PFSK-1 (cell line): ENCODE measurements at regions not wholly inside any gene's neighbourhood (a gene's known extent, or its start where the extent isn't known, plus 50 kb on each side); places are given as distances from the start of the nearest gene placed in this dataset.

ENCODE experiments used
- POLR2AphosphoS5 ChIP-seq: IDR thresholded peaks from 2 replicates; pipeline ENCODE4 v1.6.1; 2012; ENCODE audit warnings: low read depth, mild to moderate bottlenecking, control low read depth, low read length, moderate library complexity
- TAF1 ChIP-seq: IDR thresholded peaks from 2 replicates; pipeline ENCODE4 v1.6.1; 2012; ENCODE audit warnings: low read length, control low read depth, borderline replicate concordance; ENCODE audit not compliant: insufficient read depth
- TF ChIP-seq, protein P1 (sequence below), 2 experiments: IDR thresholded peaks; 2 replicates each; pipeline versions ENCODE4 v1.6.1 to v1.8.0; 2011 to 2012; ENCODE audit warnings: low read depth in 2 of 2, low read length in 2 of 2, control low read depth in 1 of 2, inconsistent platforms in 1 of 2, mild to moderate bottlenecking in 1 of 2, moderate library complexity in 1 of 2; ENCODE audit not compliant: insufficient read depth in 1 of 2

DNA sequence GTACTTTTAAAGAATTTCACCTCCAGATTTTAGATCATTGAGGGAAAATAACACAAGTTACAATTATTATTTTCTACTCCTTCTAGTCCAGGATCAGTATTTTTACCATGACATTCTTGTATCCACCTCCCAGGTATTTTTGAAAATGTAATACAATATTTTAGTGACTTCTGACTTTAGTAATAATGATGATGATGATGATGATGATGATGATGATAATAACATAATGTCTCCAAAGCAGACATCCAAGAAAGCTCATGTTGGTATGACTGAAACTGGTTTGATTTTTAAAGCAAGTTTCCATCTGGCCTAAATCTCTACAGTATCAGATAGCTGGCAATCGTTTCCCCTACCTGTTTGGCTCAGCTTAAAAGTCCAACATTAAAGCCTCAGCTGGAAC is 140.0 kb upstream of the GULP1 start:
- TF ChIP-seq POLR2AphosphoS5 (no peak), TAF1 (no peak)
- TF ChIP-seq, protein P1, sequence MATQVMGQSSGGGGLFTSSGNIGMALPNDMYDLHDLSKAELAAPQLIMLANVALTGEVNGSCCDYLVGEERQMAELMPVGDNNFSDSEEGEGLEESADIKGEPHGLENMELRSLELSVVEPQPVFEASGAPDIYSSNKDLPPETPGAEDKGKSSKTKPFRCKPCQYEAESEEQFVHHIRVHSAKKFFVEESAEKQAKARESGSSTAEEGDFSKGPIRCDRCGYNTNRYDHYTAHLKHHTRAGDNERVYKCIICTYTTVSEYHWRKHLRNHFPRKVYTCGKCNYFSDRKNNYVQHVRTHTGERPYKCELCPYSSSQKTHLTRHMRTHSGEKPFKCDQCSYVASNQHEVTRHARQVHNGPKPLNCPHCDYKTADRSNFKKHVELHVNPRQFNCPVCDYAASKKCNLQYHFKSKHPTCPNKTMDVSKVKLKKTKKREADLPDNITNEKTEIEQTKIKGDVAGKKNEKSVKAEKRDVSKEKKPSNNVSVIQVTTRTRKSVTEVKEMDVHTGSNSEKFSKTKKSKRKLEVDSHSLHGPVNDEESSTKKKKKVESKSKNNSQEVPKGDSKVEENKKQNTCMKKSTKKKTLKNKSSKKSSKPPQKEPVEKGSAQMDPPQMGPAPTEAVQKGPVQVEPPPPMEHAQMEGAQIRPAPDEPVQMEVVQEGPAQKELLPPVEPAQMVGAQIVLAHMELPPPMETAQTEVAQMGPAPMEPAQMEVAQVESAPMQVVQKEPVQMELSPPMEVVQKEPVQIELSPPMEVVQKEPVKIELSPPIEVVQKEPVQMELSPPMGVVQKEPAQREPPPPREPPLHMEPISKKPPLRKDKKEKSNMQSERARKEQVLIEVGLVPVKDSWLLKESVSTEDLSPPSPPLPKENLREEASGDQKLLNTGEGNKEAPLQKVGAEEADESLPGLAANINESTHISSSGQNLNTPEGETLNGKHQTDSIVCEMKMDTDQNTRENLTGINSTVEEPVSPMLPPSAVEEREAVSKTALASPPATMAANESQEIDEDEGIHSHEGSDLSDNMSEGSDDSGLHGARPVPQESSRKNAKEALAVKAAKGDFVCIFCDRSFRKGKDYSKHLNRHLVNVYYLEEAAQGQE (IDR thresholded peaks at IDR 0.05; ENCODE audit: insufficient read depth in 1 of 2, low read depth in 2 of 2, low read length in 2 of 2): no peak
